ENCODE measurements at regions not wholly inside any gene's neighbourhood (a gene's known extent, or its start where the extent isn't known, plus 50 kb on each side); places are given as distances from the start of the nearest gene placed in this dataset.

DNA sequence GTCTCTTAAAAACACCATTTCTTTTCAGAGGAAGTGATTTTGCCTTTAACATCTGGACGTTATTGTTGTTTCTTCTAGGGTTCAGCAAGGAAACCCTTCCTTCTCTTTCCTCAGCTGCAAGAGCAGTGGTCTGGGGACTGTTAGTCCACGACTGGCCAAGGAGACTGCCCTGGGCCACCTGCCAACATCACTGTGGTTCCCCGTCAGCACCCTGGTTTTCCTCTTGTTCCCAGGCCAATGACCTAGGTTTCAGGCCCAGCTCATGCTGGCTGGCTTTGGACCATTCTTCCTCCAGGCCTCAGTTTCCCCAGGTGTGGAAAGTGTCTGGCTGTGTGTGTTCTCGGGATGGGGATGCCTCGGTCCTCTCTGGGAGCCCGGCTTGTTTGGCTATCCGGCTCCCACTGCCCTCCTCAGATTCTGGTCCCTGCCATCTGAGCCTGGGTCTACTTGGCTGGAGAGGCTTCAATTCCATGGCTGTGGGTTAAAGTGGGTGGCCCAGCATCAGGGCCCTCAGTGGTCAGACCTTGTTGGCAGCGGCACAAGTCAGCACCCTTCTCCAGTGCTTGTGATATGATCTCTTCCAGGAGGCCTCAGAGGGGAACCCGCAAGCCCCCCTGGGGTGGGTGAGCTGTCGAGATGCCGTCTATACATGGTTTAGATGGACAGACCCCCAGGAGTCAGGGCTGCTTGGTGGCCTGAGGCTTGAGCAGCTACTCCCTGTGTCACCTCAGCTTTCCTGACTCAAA lies 234.3 kb upstream of the HS6ST1 start:
- TF ChIP-seq, protein P1, sequence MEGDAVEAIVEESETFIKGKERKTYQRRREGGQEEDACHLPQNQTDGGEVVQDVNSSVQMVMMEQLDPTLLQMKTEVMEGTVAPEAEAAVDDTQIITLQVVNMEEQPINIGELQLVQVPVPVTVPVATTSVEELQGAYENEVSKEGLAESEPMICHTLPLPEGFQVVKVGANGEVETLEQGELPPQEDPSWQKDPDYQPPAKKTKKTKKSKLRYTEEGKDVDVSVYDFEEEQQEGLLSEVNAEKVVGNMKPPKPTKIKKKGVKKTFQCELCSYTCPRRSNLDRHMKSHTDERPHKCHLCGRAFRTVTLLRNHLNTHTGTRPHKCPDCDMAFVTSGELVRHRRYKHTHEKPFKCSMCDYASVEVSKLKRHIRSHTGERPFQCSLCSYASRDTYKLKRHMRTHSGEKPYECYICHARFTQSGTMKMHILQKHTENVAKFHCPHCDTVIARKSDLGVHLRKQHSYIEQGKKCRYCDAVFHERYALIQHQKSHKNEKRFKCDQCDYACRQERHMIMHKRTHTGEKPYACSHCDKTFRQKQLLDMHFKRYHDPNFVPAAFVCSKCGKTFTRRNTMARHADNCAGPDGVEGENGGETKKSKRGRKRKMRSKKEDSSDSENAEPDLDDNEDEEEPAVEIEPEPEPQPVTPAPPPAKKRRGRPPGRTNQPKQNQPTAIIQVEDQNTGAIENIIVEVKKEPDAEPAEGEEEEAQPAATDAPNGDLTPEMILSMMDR (IDR thresholded peaks at IDR 0.05; ENCODE audit: low read depth, low read length): no peak
- Histone ChIP-seq H3K36me3 (no peaks in the 10 kb centered on the region), H3K4me1 (no peaks in the 10 kb centered on the region), H3K27me3 (no peaks in the 10 kb centered on the region), H3K4me3 (ENCODE audit: low read depth, low read length) (no peak overlapping the region), H3K9me3 (no peaks in the 10 kb centered on the region)
- no peak for DNase-seq

DNA sequence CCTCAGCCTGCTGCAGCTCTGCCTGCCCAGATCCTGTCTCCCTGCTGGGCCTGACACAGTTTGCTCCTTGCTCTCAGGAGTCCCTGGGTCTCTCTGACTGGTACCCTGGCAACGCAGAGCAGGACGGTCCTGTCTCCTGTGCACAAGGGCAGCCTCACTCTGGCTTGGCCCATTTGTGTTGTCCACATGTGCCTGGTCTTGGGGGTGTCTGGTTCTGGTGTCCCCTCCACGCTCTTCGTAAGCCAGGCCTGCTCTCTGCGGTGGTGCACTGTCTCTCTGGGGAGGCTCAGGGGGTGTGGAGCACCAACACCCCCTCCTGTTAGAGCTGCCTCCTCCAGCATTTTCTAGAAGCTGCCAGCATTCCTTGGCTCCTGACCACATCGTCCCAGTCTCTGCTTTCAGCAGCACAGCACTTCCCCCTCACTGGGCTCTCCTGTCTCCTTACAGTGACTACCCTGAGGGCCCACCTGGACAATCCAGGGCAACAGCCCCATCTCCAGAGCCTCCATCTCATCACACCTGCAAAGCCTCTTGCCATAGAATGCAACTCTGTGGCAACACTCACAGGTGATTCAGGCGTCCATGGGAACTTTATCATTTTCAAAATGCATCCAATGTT lies 235.6 kb upstream of the HS6ST1 start:
- Histone ChIP-seq H3K4me3 (ENCODE audit: low read depth, low read length) (no peak overlapping the region), H3K36me3 (no peaks in the 10 kb centered on the region), H3K27me3 (no peaks in the 10 kb centered on the region), H3K9me3 (no peaks in the 10 kb centered on the region), H3K4me1 (no peaks in the 10 kb centered on the region)
- TF ChIP-seq, protein P1 (IDR thresholded peaks at IDR 0.05; ENCODE audit: low read depth, low read length): no peak
- DNase-seq: no peak

DNA sequence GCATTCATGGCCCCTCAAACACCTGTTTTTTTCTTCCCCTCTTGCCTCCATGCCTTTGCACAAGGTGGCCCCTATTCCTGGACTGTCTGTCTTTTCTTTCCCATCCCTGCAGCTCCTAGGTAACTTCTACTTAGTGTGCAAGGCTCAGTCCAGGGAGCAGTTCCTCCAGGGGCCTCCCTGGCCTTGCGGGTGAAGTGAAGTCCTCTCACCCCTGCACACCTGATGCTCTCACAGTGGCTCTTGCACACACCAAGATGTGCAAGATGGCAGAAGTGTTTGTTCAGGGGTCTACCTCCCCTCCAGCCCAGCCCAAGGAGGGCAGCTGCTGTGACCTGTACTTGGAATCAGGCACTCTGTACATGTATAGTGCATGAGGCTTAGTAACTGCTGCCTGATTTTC lies 236.8 kb upstream of the HS6ST1 start:
- H3K27me3 ChIP-seq: no peaks in the 10 kb centered on the region
- H3K4me1 ChIP-seq: no peaks in the 10 kb centered on the region
- TF ChIP-seq, protein P1 (IDR thresholded peaks at IDR 0.05; ENCODE audit: low read depth, low read length): no peak

DNA sequence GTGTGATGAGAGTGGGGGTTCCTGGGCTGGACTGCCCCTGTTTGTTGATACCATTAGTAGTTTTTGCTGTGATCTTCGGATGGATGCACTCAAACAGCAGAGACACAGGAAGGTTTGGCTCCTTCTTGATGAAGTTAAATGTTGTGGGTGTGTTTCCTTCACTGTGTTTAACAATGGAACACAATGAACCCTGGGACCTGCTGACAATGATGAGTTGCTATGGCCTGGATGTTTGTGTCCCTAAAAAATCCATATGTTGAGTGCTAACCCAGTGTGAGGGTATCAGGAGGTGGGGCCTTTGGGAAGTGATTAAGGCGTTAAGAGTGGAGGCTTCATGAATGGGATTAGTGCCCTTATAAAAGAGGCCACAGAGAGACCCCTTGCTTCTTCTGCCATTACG lies 237.4 kb upstream of the HS6ST1 start:
- no peak for DNase-seq
- H3K9me3 ChIP-seq: no peaks in the 10 kb centered on the region
- no peak overlapping the region for H3K4me3 ChIP-seq (ENCODE audit: low read depth, low read length)
- TF ChIP-seq, protein P1 (IDR thresholded peaks at IDR 0.05; ENCODE audit: low read depth, low read length): no peak
- no peaks in the 10 kb centered on the region for H3K4me1 ChIP-seq
- H3K27me3 ChIP-seq: no peaks in the 10 kb centered on the region
- H3K36me3 ChIP-seq: no peaks in the 10 kb centered on the region

More for the DNA sequence above, 236.8 kb upstream of the HS6ST1 start:
- no peak for DNase-seq
- Histone ChIP-seq H3K9me3 (no peaks in the 10 kb centered on the region), H3K36me3 (no peaks in the 10 kb centered on the region), H3K4me3 (ENCODE audit: low read depth, low read length) (no peak overlapping the region)

DNA sequence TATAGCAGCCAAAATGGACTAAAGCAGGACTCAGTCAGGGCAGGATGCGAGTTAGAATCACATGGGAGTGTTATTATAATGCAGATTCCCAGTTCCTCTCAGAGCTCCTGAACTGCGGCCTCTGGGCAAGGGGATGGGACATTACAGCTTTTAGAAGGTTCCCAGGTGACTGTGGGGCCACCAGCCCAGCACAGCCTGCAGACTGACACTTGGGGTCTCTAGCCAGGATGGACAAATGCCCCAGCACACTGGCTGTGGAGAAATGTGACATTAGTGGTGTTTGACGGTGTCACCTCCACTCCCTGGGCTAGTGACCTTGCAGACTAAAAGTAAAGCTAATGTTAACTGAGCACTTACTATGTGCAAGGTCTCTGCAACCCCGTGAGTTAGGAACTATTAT lies 238.0 kb upstream of the HS6ST1 start:
- no peaks in the 10 kb centered on the region for H3K27me3 ChIP-seq
- no peak overlapping the region for H3K4me3 ChIP-seq (ENCODE audit: low read depth, low read length)
- DNase-seq: no peak
- no peaks in the 10 kb centered on the region for H3K36me3 ChIP-seq
- H3K9me3 ChIP-seq: no peaks in the 10 kb centered on the region
- TF ChIP-seq, protein P1 (IDR thresholded peaks at IDR 0.05; ENCODE audit: low read depth, low read length): no peak
- H3K4me1 ChIP-seq: no peaks in the 10 kb centered on the region

DNA sequence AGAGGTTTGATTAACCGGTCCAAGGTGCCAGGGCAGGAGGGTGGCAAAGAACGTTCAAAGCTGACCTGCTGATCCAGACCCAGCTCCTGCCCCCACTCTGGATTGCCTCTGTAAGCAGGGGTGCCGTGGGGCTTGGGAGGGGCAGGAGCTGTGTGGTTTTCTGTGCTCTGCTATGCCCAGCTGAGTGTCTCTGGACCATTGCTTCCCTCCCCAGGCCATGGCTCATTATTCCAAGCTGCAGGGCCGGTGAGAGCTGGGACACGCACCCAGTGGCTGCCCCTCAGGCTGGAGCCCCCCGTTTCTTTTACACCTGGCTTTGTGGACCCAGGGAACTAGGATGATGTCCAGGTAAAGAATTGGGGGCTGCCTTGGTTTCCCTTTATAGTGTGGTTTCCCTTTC lies 238.4 kb upstream of the HS6ST1 start:
- TF ChIP-seq, protein P1 (IDR thresholded peaks at IDR 0.05; ENCODE audit: low read depth, low read length): no peak
- no peak for DNase-seq
- Histone ChIP-seq H3K36me3 (no peaks in the 10 kb centered on the region), H3K4me1 (no peaks in the 10 kb centered on the region), H3K4me3 (ENCODE audit: low read depth, low read length) (no peak overlapping the region), H3K27me3 (no peaks in the 10 kb centered on the region), H3K9me3 (no peaks in the 10 kb centered on the region)
